Adrenal gland (tissue), 5 donors: ENCODE measurements at regions not wholly inside any gene's neighbourhood (a gene's known extent, or its start where the extent isn't known, plus 50 kb on each side); places are given as distances from the start of the nearest gene placed in this dataset.

Experiments
- POLR2A ChIP-seq, 2 donors: fragments of 450-650 bp; IDR thresholded peaks; one replicate each; pipeline ENCODE4 v1.6.1; 2017; ENCODE audit warnings: antibody characterized with exemption in 2 of 2, mild to moderate bottlenecking in 2 of 2, moderate library complexity in 1 of 2
- TF ChIP-seq, protein P1 (sequence below), 6 experiments: fragments of 450-650 bp in 4 of 6; fragments of 200-600 bp in 2 of 6; sonication (generic) in 1 of 6; IDR thresholded peaks; 1 replicate in 5 of 6; 2 replicates in 1 of 6; pipeline versions ENCODE4 v1.5.1 to v1.8.0; 2016 to 2021; ENCODE audit warnings: antibody characterized with exemption in 6 of 6, mild to moderate bottlenecking in 2 of 6, moderate library complexity in 1 of 6
- donor health status: DM: no; HTN: no; CAD: no.

DNA sequence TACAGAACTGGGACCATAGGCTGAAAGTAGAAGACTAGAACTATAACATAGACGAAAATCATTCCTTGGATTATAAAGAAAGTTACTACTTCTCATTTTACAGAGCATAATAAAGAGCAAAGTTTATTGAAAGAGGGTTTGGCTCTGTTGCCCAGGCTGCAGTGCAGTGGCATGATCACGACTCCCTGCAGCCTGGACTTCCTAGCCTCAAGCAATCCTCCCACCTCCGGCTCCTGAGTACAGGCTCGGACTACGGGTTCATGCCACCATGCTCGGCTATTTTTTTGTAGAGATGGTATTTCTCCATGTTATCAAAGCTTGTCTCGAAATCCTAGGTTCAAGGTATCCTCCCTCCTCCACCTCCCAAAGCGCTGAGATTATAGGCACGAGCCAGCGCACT lies 190.1 kb upstream of the FOXG1 start:
- TF ChIP-seq, protein P1, sequence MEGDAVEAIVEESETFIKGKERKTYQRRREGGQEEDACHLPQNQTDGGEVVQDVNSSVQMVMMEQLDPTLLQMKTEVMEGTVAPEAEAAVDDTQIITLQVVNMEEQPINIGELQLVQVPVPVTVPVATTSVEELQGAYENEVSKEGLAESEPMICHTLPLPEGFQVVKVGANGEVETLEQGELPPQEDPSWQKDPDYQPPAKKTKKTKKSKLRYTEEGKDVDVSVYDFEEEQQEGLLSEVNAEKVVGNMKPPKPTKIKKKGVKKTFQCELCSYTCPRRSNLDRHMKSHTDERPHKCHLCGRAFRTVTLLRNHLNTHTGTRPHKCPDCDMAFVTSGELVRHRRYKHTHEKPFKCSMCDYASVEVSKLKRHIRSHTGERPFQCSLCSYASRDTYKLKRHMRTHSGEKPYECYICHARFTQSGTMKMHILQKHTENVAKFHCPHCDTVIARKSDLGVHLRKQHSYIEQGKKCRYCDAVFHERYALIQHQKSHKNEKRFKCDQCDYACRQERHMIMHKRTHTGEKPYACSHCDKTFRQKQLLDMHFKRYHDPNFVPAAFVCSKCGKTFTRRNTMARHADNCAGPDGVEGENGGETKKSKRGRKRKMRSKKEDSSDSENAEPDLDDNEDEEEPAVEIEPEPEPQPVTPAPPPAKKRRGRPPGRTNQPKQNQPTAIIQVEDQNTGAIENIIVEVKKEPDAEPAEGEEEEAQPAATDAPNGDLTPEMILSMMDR (IDR thresholded peaks at IDR 0.05): no peak
- no peak for TF ChIP-seq POLR2A (IDR thresholded peaks at IDR 0.05)
